SK-N-SH (cell line): ENCODE measurements at regions not wholly inside any gene's neighbourhood (a gene's known extent, or its start where the extent isn't known, plus 50 kb on each side); places are given as distances from the start of the nearest gene placed in this dataset.

Source experiments
- CTCF ChIA-PET: fragments of 300-600, 350-600 bp; formaldehyde crosslinking; extraction: SDS; loops from one replicate; lab custom pipeline; 2021; lab: Yijun Ruan, JAX
- POLR2A ChIA-PET: fragments of 350-600 bp; sonication (Branson Sonifier 250); formaldehyde crosslinking; extraction: SDS; loops from one replicate; lab custom pipeline; 2020; ENCODE audit warnings: antibody characterized with exemption, inconsistent platforms; lab: Yijun Ruan, JAX
- DNase-seq: peaks from one replicate; pipeline ENCODE4 v3.0.0; 2012
- H2AFZ ChIP-seq: fragments of 200-600 bp; sonication (generic); 2 replicates; pipeline ENCODE4 v1.8.1; 2016; ENCODE audit warnings: antibody characterized with exemption, mild to moderate bottlenecking, low read depth
- H3F3A ChIP-seq: fragments of 200-600 bp; sonication (generic); replicated peaks from 2 replicates; pipeline ENCODE3; 2016; ENCODE audit warnings: antibody characterized with exemption, mild to moderate bottlenecking; ENCODE audit not compliant: insufficient read depth
- H3K27ac ChIP-seq, 2 experiments: fragments of 200-500 bp in 1 of 2; fragments of 200-600 bp in 1 of 2; sonication (Bioruptor generic) in 1 of 2; sonication (generic), shearing (Covaris generic) in 1 of 2; 2 replicates each; pipeline versions ENCODE4 v1.5.1 to v1.6.1; 2014 to 2016; ENCODE audit warnings: low read depth in 2 of 2, inconsistent platforms in 1 of 2, low read length in 1 of 2, mild to moderate bottlenecking in 1 of 2, mixed read lengths in 1 of 2
- H3K27me3 ChIP-seq: fragments of 200-600 bp; sonication (generic), shearing (Covaris generic); 2 replicates; pipeline ENCODE4 v1.6.1; 2016; ENCODE audit warnings: mixed run types; ENCODE audit not compliant: insufficient read depth
- H3K36me3 ChIP-seq, 2 experiments: fragments of 200-500 bp in 1 of 2; fragments of 200-600 bp in 1 of 2; sonication (Bioruptor generic) in 1 of 2; sonication (generic) in 1 of 2; replicated peaks in 1 of 2; 2 replicates each; pipeline versions ENCODE3 to v1.5.1; 2014 to 2016; ENCODE audit warnings: low read length in 1 of 2, mild to moderate bottlenecking in 1 of 2; ENCODE audit not compliant: insufficient read depth in 2 of 2, control insufficient read depth in 1 of 2
- H3K4me1 ChIP-seq, 2 experiments: fragments of 200-500 bp in 1 of 2; fragments of 200-600 bp in 1 of 2; sonication (Bioruptor generic) in 1 of 2; sonication (generic), shearing (Covaris generic) in 1 of 2; 2 replicates each; pipeline versions ENCODE4 v1.5.1 to v1.6.1; 2014 to 2016; ENCODE audit warnings: low read depth in 1 of 2, low read length in 1 of 2, mixed run types in 1 of 2; ENCODE audit not compliant: insufficient read depth in 2 of 2, control insufficient read depth in 1 of 2
- H3K4me2 ChIP-seq: fragments of 200-600 bp; sonication (generic), shearing (Covaris generic); 2 replicates; pipeline ENCODE4 v1.6.1; 2017; ENCODE audit warnings: mixed run types
- H3K4me3 ChIP-seq, 2 experiments: fragments of 200-500 bp in 1 of 2; fragments of 200-600 bp in 1 of 2; sonication (Bioruptor generic) in 1 of 2; sonication (generic), shearing (Covaris generic) in 1 of 2; 2 replicates each; pipeline versions ENCODE4 v1.5.1 to v1.8.1; 2014 to 2016; ENCODE audit warnings: low read depth in 2 of 2, inconsistent platforms in 1 of 2, low read length in 1 of 2, mild to moderate bottlenecking in 1 of 2, mixed read lengths in 1 of 2, moderate library complexity in 1 of 2
- H3K79me2 ChIP-seq: fragments of 200-600 bp; sonication (generic); 2 replicates; pipeline ENCODE4 v1.8.1; 2017; ENCODE audit warnings: mild to moderate bottlenecking; ENCODE audit not compliant: insufficient read depth
- H3K9ac ChIP-seq: fragments of 200-600 bp; sonication (generic); 2 replicates; pipeline ENCODE4 v1.6.1; 2017; ENCODE audit warnings: mixed run types
- H3K9me2 ChIP-seq: fragments of 200-600 bp; sonication (generic); 2 replicates; pipeline ENCODE4 v1.6.1; 2017; ENCODE audit warnings: mixed run types
- H3K9me3 ChIP-seq: fragments of 200-600 bp; sonication (generic); 2 replicates; pipeline ENCODE4 v1.6.1; 2017; ENCODE audit warnings: mixed run types, mild to moderate bottlenecking, moderate library complexity
- H4K20me1 ChIP-seq: fragments of 200-600 bp; sonication (generic); 2 replicates; pipeline ENCODE4 v1.6.1; 2017; ENCODE audit warnings: mild to moderate bottlenecking, mixed run types; ENCODE audit not compliant: insufficient read depth
- CHD2 ChIP-seq: fragments of 150-350 bp; IDR thresholded peaks from 2 replicates; pipeline ENCODE4 v1.6.1; 2018; ENCODE audit warnings: low read length; ENCODE audit not compliant: partially characterized antibody
- ELF1 ChIP-seq: IDR thresholded peaks from 2 replicates; pipeline ENCODE4 v1.4.0; 2012
- FOXM1 ChIP-seq: IDR thresholded peaks from 2 replicates; pipeline ENCODE4 v1.4.0; 2012; ENCODE audit warnings: low read depth, mild to moderate bottlenecking
- GABPA ChIP-seq: IDR thresholded peaks from 2 replicates; pipeline ENCODE4 v1.4.0; 2012; ENCODE audit warnings: low read depth, mild to moderate bottlenecking
- NFIC ChIP-seq: IDR thresholded peaks from 2 replicates; pipeline ENCODE4 v1.4.0; 2012; ENCODE audit warnings: borderline replicate concordance
- POLR2AphosphoS5 ChIP-seq: IDR thresholded peaks from 2 replicates; pipeline ENCODE4 v1.6.1; 2012; ENCODE audit warnings: low read depth, low read length
- RCOR1 ChIP-seq: fragments of 150-350 bp; IDR thresholded peaks from 2 replicates; pipeline ENCODE4 v1.6.1; 2017; ENCODE audit warnings: antibody characterized with exemption, low read length
- RFX5 ChIP-seq: IDR thresholded peaks from 2 replicates; pipeline ENCODE4 v1.6.1; 2012; ENCODE audit warnings: mild to moderate bottlenecking, improper control_type of control experiment, low read length
- SMC3 ChIP-seq: IDR thresholded peaks from 2 replicates; pipeline ENCODE4 v1.6.1; 2012; ENCODE audit warnings: low read depth, low read length, improper control_type of control experiment
- TEAD4 ChIP-seq: IDR thresholded peaks from 2 replicates; pipeline ENCODE4 v1.4.0; 2012; ENCODE audit warnings: mild to moderate bottlenecking, borderline replicate concordance; ENCODE audit not compliant: insufficient read depth
- WGBS: methylation state at CpG from one replicate; pipeline ENCODE4 v1.1.6; 2017; ENCODE audit warnings: low lambda C conversion rate; 5-methylcytosine and 5-hydroxymethylcytosine counted together
- TF ChIP-seq, protein P1 (sequence below): fragments of 200-600 bp; sonication (generic); IDR thresholded peaks from 2 replicates; pipeline ENCODE4 v1.6.1; 2017; ENCODE audit warnings: antibody characterized with exemption, mild to moderate bottlenecking, moderate library complexity
- TF ChIP-seq, protein P2 (sequence below): IDR thresholded peaks from 2 replicates; pipeline ENCODE4 v1.6.1; 2012; ENCODE audit warnings: mild to moderate bottlenecking, low read depth, low read length, moderate library complexity
- TF ChIP-seq, protein P3 (sequence below): fragments of 150-350 bp; IDR thresholded peaks from 2 replicates; pipeline ENCODE4 v1.6.1; 2017; ENCODE audit warnings: antibody characterized with exemption, low read length, low read depth, borderline replicate concordance
- TF ChIP-seq, protein P4 (sequence below): fragments of 150-350 bp; IDR thresholded peaks from 2 replicates; pipeline ENCODE4 v1.6.1; 2016; ENCODE audit warnings: mild to moderate bottlenecking, low read depth, low read length
- TF ChIP-seq, protein P5 (sequence below): IDR thresholded peaks from 2 replicates; pipeline ENCODE4 v1.4.0; 2012; ENCODE audit warnings: low read depth, borderline replicate concordance

DNA sequence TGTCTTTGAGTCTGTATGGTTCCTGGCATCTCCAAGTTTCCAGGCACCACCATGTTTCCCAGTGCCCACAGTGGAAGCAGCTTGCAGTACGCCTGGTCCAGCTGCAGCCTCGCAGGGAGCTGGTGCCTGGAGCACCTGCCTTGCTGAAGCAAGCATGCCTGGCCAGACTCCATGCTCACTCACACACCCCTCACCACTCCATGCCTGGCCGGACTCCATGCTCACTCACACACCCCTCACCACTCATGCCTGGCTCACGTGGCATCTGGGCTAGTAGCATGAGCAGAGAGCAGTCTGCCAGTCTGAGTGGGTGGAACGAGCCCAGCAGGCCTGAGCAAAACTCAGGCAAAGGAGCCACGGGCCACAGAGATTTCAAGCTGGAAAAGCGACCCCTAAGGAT, 214.3 kb downstream of the TFAP2C start:
- no peaks in the 10 kb centered on the region for H4K20me1 ChIP-seq
- H3K4me1 ChIP-seq = no peaks in the 10 kb centered on the region
- TF ChIP-seq TEAD4 (no peak), SMC3 (no peak)
- TF ChIP-seq, protein P1, sequence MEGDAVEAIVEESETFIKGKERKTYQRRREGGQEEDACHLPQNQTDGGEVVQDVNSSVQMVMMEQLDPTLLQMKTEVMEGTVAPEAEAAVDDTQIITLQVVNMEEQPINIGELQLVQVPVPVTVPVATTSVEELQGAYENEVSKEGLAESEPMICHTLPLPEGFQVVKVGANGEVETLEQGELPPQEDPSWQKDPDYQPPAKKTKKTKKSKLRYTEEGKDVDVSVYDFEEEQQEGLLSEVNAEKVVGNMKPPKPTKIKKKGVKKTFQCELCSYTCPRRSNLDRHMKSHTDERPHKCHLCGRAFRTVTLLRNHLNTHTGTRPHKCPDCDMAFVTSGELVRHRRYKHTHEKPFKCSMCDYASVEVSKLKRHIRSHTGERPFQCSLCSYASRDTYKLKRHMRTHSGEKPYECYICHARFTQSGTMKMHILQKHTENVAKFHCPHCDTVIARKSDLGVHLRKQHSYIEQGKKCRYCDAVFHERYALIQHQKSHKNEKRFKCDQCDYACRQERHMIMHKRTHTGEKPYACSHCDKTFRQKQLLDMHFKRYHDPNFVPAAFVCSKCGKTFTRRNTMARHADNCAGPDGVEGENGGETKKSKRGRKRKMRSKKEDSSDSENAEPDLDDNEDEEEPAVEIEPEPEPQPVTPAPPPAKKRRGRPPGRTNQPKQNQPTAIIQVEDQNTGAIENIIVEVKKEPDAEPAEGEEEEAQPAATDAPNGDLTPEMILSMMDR = no peak
- no peaks in the 10 kb centered on the region for H3K36me3 ChIP-seq
- no peak overlapping the region for H3K4me2 ChIP-seq
- POLR2A ChIA-PET = no interaction called here
- H3K9ac ChIP-seq = no peak overlapping the region
- H3K27ac ChIP-seq = no peak overlapping the region
- no peaks in the 10 kb centered on the region for H3F3A ChIP-seq
- CTCF ChIA-PET = interaction anchor here (1.1 kb wide), 1 partner anchor 60 kb away, joined by 3 read pairs; no protein-coding TSS in a partner anchor
- no peaks in the 10 kb centered on the region; the same call in 1 of the 2 replicates for H3K27me3 ChIP-seq
- no peaks in the 10 kb centered on the region for H3K79me2 ChIP-seq
- H2AFZ ChIP-seq = no peak overlapping the region
- H3K9me3 ChIP-seq = no peaks in the 10 kb centered on the region
- 6% methylated on average over 7 of the region's 7 CpGs for WGBS
- no peaks in the 10 kb centered on the region for H3K9me2 ChIP-seq
- no peak for DNase-seq
- no peak overlapping the region for H3K4me3 ChIP-seq

DNA sequence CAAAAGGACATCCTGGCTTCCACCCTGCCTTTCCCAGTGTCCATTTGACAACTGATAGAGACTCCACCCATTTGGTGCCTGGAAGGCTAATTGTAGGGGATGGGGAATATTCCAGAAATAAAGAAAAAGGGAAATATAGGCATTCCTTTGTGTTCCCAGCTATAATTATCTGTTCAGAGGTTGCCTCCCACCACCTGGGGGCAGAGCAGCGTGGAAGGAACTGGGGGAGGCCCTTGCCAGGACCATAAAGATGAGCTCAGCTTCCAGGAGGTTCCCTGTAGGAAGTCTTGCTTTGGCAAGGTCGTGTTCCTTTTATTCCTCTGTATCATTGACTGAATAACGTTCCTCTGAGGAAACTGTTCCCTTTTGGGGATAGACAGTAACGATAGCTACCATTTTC, 214.7 kb downstream of the TFAP2C start:
- Histone ChIP-seq H3K27me3 (no peaks in the 10 kb centered on the region; the same call in 1 of the 2 replicates), H2AFZ (no peak overlapping the region), H3K4me1 (no peaks in the 10 kb centered on the region), H3K79me2 (no peaks in the 10 kb centered on the region), H3F3A (no peaks in the 10 kb centered on the region), H3K4me3 (no peak overlapping the region), H3K9me2 (no peaks in the 10 kb centered on the region), H3K9ac (no peak overlapping the region), H4K20me1 (no peaks in the 10 kb centered on the region), H3K4me2 (no peak overlapping the region), H3K9me3 (no peaks in the 10 kb centered on the region), H3K27ac (no peak overlapping the region), H3K36me3 (no peaks in the 10 kb centered on the region)
- CTCF ChIA-PET = interaction anchor here (0.6 to 1.1 kb wide), 2 partner anchors 61 to 108 kb away, joined by 3 read pairs; no protein-coding TSS in a partner anchor
- DNase-seq = no peak
- POLR2A ChIA-PET = no interaction called here
- 21% methylated on average over 4 of the region's 4 CpGs for WGBS
- no peak for TF ChIP-seq FOXM1
- TF ChIP-seq, protein P2, sequence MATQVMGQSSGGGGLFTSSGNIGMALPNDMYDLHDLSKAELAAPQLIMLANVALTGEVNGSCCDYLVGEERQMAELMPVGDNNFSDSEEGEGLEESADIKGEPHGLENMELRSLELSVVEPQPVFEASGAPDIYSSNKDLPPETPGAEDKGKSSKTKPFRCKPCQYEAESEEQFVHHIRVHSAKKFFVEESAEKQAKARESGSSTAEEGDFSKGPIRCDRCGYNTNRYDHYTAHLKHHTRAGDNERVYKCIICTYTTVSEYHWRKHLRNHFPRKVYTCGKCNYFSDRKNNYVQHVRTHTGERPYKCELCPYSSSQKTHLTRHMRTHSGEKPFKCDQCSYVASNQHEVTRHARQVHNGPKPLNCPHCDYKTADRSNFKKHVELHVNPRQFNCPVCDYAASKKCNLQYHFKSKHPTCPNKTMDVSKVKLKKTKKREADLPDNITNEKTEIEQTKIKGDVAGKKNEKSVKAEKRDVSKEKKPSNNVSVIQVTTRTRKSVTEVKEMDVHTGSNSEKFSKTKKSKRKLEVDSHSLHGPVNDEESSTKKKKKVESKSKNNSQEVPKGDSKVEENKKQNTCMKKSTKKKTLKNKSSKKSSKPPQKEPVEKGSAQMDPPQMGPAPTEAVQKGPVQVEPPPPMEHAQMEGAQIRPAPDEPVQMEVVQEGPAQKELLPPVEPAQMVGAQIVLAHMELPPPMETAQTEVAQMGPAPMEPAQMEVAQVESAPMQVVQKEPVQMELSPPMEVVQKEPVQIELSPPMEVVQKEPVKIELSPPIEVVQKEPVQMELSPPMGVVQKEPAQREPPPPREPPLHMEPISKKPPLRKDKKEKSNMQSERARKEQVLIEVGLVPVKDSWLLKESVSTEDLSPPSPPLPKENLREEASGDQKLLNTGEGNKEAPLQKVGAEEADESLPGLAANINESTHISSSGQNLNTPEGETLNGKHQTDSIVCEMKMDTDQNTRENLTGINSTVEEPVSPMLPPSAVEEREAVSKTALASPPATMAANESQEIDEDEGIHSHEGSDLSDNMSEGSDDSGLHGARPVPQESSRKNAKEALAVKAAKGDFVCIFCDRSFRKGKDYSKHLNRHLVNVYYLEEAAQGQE = no peak
- TF ChIP-seq, protein P1 = no peak
- TF ChIP-seq, protein P3, sequence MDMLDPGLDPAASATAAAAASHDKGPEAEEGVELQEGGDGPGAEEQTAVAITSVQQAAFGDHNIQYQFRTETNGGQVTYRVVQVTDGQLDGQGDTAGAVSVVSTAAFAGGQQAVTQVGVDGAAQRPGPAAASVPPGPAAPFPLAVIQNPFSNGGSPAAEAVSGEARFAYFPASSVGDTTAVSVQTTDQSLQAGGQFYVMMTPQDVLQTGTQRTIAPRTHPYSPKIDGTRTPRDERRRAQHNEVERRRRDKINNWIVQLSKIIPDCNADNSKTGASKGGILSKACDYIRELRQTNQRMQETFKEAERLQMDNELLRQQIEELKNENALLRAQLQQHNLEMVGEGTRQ = no peak
- TF ChIP-seq ELF1 = no peak
- TF ChIP-seq, protein P4, sequence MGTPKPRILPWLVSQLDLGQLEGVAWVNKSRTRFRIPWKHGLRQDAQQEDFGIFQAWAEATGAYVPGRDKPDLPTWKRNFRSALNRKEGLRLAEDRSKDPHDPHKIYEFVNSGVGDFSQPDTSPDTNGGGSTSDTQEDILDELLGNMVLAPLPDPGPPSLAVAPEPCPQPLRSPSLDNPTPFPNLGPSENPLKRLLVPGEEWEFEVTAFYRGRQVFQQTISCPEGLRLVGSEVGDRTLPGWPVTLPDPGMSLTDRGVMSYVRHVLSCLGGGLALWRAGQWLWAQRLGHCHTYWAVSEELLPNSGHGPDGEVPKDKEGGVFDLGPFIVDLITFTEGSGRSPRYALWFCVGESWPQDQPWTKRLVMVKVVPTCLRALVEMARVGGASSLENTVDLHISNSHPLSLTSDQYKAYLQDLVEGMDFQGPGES = no peak
- no peak for TF ChIP-seq RFX5
- no peak for TF ChIP-seq NFIC
- no peak for TF ChIP-seq RCOR1
- no peak for TF ChIP-seq POLR2AphosphoS5
- TF ChIP-seq GABPA = no peak
- TF ChIP-seq CHD2 = no peak
- TF ChIP-seq, protein P5, sequence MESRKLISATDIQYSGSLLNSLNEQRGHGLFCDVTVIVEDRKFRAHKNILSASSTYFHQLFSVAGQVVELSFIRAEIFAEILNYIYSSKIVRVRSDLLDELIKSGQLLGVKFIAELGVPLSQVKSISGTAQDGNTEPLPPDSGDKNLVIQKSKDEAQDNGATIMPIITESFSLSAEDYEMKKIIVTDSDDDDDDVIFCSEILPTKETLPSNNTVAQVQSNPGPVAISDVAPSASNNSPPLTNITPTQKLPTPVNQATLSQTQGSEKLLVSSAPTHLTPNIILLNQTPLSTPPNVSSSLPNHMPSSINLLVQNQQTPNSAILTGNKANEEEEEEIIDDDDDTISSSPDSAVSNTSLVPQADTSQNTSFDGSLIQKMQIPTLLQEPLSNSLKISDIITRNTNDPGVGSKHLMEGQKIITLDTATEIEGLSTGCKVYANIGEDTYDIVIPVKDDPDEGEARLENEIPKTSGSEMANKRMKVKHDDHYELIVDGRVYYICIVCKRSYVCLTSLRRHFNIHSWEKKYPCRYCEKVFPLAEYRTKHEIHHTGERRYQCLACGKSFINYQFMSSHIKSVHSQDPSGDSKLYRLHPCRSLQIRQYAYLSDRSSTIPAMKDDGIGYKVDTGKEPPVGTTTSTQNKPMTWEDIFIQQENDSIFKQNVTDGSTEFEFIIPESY = no peak
- no peak for TF ChIP-seq SMC3
